Coronary artery (tissue), 2 donors: ENCODE measurements at regions not wholly inside any gene's neighbourhood (a gene's known extent, or its start where the extent isn't known, plus 50 kb on each side); places are given as distances from the start of the nearest gene placed in this dataset.

Experiments used
- DNase-seq: peaks from one replicate; pipeline ENCODE4 v3.0.0-alpha.2; 2017; ENCODE audit warnings: low spot score
- H3K27ac ChIP-seq, 2 donors: fragments of 200-600 bp; sonication (generic); one replicate each; pipeline ENCODE4 v1.5.1; 2016 to 2019
- H3K4me3 ChIP-seq: fragments of 200-600 bp; sonication (generic); 2 replicates; pipeline ENCODE4 v1.5.1; 2016; ENCODE audit warnings: mild to moderate bottlenecking, moderate library complexity
- CTCF ChIP-seq: fragments of 200-600 bp; sonication (generic); IDR thresholded peaks from one replicate; pipeline ENCODE4 v1.5.1; 2019; ENCODE audit warnings: antibody characterized with exemption

- no peak for DNase-seq
- H3K27ac ChIP-seq: no peak overlapping the region
- H3K4me3 ChIP-seq: peak overlapping the region; percentile 72
- TF ChIP-seq CTCF: no peak
These were observed 347.4 kb downstream of the LIG4 start for GRCh38 chr13:107867701-107868661.

GRCh38 chr13:107866941-107867623, 348.3 kb downstream of the LIG4 start:
- DNase-seq: no peak
- Histone ChIP-seq H3K27ac (no peak overlapping the region), H3K4me3 (peak overlapping the region; percentile 72)
- TF ChIP-seq CTCF: no peak

GRCh38 chr13:107866032-107866940, 349.1 kb downstream of the LIG4 start:
- Histone ChIP-seq H3K27ac (no peak overlapping the region), H3K4me3 (peak overlapping the region; percentile 72)
- no peak for TF ChIP-seq CTCF
- no peak for DNase-seq

- TF ChIP-seq CTCF: no peak
- no peak overlapping the region for H3K27ac ChIP-seq
- no peak for DNase-seq
- H3K4me3 ChIP-seq: peak overlapping the region; percentile 72
These were observed 349.7 kb downstream of the LIG4 start for GRCh38 chr13:107865643-107866031.

GRCh38 chr13:107865318-107865575, 350.1 kb downstream of the LIG4 start:
- Histone ChIP-seq H3K27ac (no peak overlapping the region), H3K4me3 (no peak overlapping the region)
- TF ChIP-seq CTCF: no peak
- no peak for DNase-seq

GRCh38 chr13:107864543-107865317, 350.6 kb downstream of the LIG4 start:
- H3K27ac ChIP-seq: no peak overlapping the region
- no peak for DNase-seq
- no peak overlapping the region for H3K4me3 ChIP-seq
- TF ChIP-seq CTCF: no peak
